OCI-LY3 (cell line): ENCODE measurements at regions not wholly inside any gene's neighbourhood (a gene's known extent, or its start where the extent isn't known, plus 50 kb on each side); places are given as distances from the start of the nearest gene placed in this dataset.
A peak's percentile ranks its signal among the peaks of the same experiment; 100 is the strongest.

Experiments
- H2AFZ ChIP-seq: fragments of 200-600, 300-600 bp; shearing (Covaris generic); 2 replicates; pipeline ENCODE4 v1.6.0; 2014; ENCODE audit warnings: antibody characterized with exemption, low read depth, low read length
- H3K27ac ChIP-seq: fragments of 200-600, 300-600 bp; sonication (generic); 2 replicates; pipeline ENCODE4 v1.5.1; 2014; ENCODE audit warnings: mild to moderate bottlenecking, low read length, moderate library complexity, mixed read lengths
- H3K27me3 ChIP-seq: fragments of 200-600, 300-600 bp; sonication (generic); 2 replicates; pipeline ENCODE4 v1.6.1; 2014; ENCODE audit warnings: low read depth, low read length, mixed read lengths
- H3K36me3 ChIP-seq: fragments of 200-600, 300-600 bp; sonication (generic); replicated peaks from 2 replicates; pipeline ENCODE3; 2014; ENCODE audit warnings: low read depth, low read length, mixed read lengths
- H3K4me1 ChIP-seq: fragments of 300-600, 200-600 bp; sonication (generic); 2 replicates; pipeline ENCODE4 v1.6.1; 2014; ENCODE audit warnings: low read length, mixed read lengths
- H3K4me2 ChIP-seq: fragments of 200-600, 300-600 bp; sonication (generic); 2 replicates; pipeline ENCODE4 v1.6.1; 2014; ENCODE audit warnings: low read length, mixed read lengths
- H3K4me3 ChIP-seq: fragments of 300-600, 200-600 bp; sonication (generic); 2 replicates; pipeline ENCODE4 v1.5.1; 2014; ENCODE audit warnings: antibody characterized with exemption, mild to moderate bottlenecking, low read length, moderate library complexity
- H3K79me2 ChIP-seq: fragments of 300-600, 200-600 bp; shearing (Covaris generic); 2 replicates; pipeline ENCODE4 v1.6.1; 2014; ENCODE audit warnings: mild to moderate bottlenecking, low read length, mixed read lengths
- H3K9ac ChIP-seq: fragments of 300-600, 200-600 bp; shearing (Covaris generic); 2 replicates; pipeline ENCODE4 v1.6.0; 2014; ENCODE audit warnings: mild to moderate bottlenecking, low read length, moderate library complexity
- H3K9me3 ChIP-seq: fragments of 200-600, 300-600 bp; shearing (Covaris generic); 2 replicates; pipeline ENCODE4 v1.6.1; 2014; ENCODE audit warnings: low read length, mixed read lengths; ENCODE audit not compliant: insufficient read depth
- H4K20me1 ChIP-seq: fragments of 200-600, 300-600 bp; sonication (generic); 2 replicates; pipeline ENCODE4 v1.6.1; 2016; ENCODE audit warnings: low read length, mixed read lengths; ENCODE audit not compliant: insufficient read depth
- CTCF ChIP-seq: fragments of 200-600, 300-600 bp; sonication (generic); IDR thresholded peaks from 2 replicates; pipeline ENCODE4 v1.5.1; 2014; ENCODE audit warnings: antibody characterized with exemption, low read length, low read depth
- EZH2phosphoT487 ChIP-seq: fragments of 200-600 bp; shearing (Covaris generic); IDR thresholded peaks from 2 replicates; pipeline ENCODE4 v1.6.1; 2018; ENCODE audit warnings: antibody characterized with exemption, mixed run types, low read depth

DNA sequence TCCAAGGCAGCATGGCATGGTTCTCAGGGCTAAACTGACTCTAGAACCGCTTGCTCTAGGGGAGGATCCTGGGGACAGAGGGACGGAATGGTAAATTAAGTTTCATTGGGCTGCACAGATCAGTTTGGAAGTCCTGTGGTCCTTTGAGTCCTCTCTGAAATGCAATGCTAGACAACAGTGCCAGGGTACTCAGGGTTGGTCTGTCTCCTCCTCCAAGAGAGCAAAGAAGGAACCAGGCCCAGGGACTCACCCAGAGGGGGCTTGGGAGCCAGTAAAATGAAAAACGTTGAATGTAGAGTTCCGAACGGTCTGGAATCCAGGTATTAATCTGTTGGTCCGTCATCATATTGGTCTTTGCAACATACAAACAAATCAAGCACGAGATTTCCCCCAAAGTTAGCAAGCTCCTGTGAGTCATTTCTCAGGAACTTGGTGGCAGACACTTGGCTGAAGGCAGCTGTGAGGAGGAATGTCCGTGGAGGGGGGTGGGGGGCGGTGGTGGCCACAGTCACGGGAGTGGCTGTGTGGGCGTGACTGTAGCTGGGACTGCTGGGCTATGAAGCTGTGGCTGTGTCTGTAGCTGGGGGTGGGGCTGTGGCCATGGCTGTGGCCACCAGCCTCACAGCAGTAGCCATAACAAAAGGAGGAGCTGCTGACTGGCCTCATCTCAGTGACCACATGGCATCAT is 361.0 kb downstream of the SHQ1 start:
- Histone ChIP-seq H3K9ac (no peak overlapping the region), H3K36me3 (no peaks in the 10 kb centered on the region), H3K27me3 (peaks cover 6% of the 10 kb centered on the region; the same call in 1 of the 2 replicates), H3K4me3 (no peak overlapping the region), H3K27ac (no peak overlapping the region), H3K4me2 (peak overlapping the region; percentile 36), H3K4me1 (peaks cover 34% of the 10 kb centered on the region), H3K9me3 (no peaks in the 10 kb centered on the region), H4K20me1 (no peaks in the 10 kb centered on the region), H3K79me2 (no peaks in the 10 kb centered on the region), H2AFZ (no peak overlapping the region)
- TF ChIP-seq EZH2phosphoT487 (no peak), CTCF (no peak)

DNA sequence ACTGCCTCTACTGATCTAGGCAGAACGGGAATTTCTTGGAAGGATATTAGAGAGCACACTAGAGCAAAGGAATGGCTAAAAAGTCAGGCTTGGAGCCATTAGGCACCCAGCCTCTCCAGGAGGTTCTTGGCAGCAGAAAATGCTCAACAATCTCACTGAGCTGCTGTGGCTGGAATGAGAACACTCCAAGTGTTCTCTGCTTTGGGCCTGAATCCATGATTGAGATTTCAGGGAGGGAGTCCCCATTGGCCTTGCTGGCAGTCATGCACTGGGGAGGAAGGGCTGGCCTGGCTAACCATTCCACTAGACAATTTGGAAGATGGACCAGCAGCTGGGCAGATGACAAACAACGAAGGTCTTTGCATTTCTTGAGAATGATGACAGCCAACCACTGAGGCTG is 362.6 kb downstream of the SHQ1 start:
- no peak for TF ChIP-seq EZH2phosphoT487
- TF ChIP-seq CTCF: no peak
- Histone ChIP-seq H2AFZ (no peak overlapping the region), H3K27me3 (0 out of 2 replicates have a peak, but pooled peaks cover 2% of the 10 kb centered on the region), H3K79me2 (no peaks in the 10 kb centered on the region), H4K20me1 (no peaks in the 10 kb centered on the region), H3K4me1 (peaks cover 31% of the 10 kb centered on the region), H3K9ac (no peak overlapping the region), H3K4me2 (no peak overlapping the region), H3K27ac (no peak overlapping the region), H3K9me3 (no peaks in the 10 kb centered on the region), H3K36me3 (no peaks in the 10 kb centered on the region), H3K4me3 (no peak overlapping the region)

DNA sequence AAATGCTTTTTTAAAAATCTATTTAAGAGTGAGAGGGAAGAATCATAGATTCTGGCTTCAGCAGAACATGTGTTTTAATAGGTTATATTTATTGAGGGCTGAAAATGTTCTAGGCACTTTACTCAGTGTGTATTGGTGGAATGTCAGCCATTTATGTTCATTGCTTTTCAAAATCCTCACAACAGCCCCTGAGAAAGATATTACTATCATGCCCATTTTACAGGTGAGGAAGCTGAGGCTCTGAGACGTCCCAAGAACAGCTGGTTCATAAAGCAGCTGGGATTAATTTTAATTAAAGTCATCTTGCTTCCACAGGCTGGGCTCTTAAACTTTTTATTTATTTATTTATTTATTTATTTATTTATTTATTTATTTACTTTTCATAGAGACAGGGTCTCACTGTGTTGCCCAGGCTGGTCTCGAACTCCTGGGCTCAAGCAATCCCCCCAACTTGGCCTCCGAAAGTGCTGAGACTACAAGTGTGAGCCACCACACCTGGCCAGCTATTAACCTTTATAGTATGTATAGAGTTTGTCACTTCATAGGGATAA is 364.6 kb downstream of the SHQ1 start:
- TF ChIP-seq CTCF (no peak), EZH2phosphoT487 (no peak)
- H3K27ac ChIP-seq: no peak overlapping the region
- no peaks in the 10 kb centered on the region for H3K79me2 ChIP-seq
- H3K4me2 ChIP-seq: peak overlapping the region; percentile 73
- H2AFZ ChIP-seq: no peak overlapping the region
- H3K27me3 ChIP-seq: 0 out of 2 replicates have a peak, but pooled peaks cover 2% of the 10 kb centered on the region
- no peaks in the 10 kb centered on the region for H4K20me1 ChIP-seq
- H3K4me3 ChIP-seq: peak overlapping the region; percentile 68
- no peaks in the 10 kb centered on the region for H3K36me3 ChIP-seq
- no peaks in the 10 kb centered on the region for H3K9me3 ChIP-seq
- peak overlapping the region; percentile 14; the same call in 1 of the 2 replicates for H3K9ac ChIP-seq
- peaks cover 35% of the 10 kb centered on the region for H3K4me1 ChIP-seq

- Histone ChIP-seq H3K9ac (peak overlapping the region; percentile 14; the same call in 1 of the 2 replicates), H3K9me3 (no peaks in the 10 kb centered on the region), H4K20me1 (no peaks in the 10 kb centered on the region), H2AFZ (peak overlapping the region; percentile 50), H3K4me1 (peaks cover 33% of the 10 kb centered on the region), H3K79me2 (no peaks in the 10 kb centered on the region), H3K27me3 (0 out of 2 replicates have a peak, but pooled peaks cover 2% of the 10 kb centered on the region), H3K27ac (no peak overlapping the region), H3K36me3 (no peaks in the 10 kb centered on the region), H3K4me3 (peak overlapping the region; percentile 68), H3K4me2 (peak overlapping the region; percentile 73)
- TF ChIP-seq EZH2phosphoT487 (no peak), CTCF (no peak)
Measured at GRCh38 chr3:72482589-72483321, 365.5 kb downstream of the SHQ1 start.
